ENCODE measurements at regions not wholly inside any gene's neighbourhood (a gene's known extent, or its start where the extent isn't known, plus 50 kb on each side); places are given as distances from the start of the nearest gene placed in this dataset.

DNA sequence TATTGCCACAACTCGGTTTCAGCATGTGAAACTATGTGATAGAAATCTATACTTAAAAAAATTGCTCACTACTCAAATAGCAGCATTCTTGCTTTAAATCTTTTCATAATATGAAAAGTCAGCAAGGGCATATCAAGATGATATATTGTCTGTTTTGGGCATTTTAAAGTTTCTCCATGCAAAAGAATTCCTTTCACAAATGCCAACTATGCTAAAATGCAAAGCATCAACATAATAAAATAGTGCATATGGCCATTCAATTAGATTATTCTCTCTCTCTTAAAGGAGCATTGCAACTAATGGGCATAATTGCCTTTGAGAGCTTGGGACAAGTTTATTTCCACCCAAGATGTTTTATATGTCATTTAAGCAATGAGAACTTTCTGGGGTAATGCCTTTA lies 475.1 kb downstream of the ZPLD1 start:
- Histone ChIP-seq H3K9me3 (no peaks in the 10 kb centered on the region), H3K36me3 (no peaks in the 10 kb centered on the region), H3K27me3 (no peaks in the 10 kb centered on the region), H3K4me1 (no peaks in the 10 kb centered on the region), H3K27ac (no peak overlapping the region), H3K4me3 (no peak overlapping the region)
- ATAC-seq (no peak), DNase-seq (no peak)
- TF ChIP-seq, protein P1, sequence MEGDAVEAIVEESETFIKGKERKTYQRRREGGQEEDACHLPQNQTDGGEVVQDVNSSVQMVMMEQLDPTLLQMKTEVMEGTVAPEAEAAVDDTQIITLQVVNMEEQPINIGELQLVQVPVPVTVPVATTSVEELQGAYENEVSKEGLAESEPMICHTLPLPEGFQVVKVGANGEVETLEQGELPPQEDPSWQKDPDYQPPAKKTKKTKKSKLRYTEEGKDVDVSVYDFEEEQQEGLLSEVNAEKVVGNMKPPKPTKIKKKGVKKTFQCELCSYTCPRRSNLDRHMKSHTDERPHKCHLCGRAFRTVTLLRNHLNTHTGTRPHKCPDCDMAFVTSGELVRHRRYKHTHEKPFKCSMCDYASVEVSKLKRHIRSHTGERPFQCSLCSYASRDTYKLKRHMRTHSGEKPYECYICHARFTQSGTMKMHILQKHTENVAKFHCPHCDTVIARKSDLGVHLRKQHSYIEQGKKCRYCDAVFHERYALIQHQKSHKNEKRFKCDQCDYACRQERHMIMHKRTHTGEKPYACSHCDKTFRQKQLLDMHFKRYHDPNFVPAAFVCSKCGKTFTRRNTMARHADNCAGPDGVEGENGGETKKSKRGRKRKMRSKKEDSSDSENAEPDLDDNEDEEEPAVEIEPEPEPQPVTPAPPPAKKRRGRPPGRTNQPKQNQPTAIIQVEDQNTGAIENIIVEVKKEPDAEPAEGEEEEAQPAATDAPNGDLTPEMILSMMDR (IDR thresholded peaks at IDR 0.05): no peak
- no peak for TF ChIP-seq POLR2A (IDR thresholded peaks at IDR 0.05)
- 50 to 64% (median 62%) methylated on average over 1 of the region's 1 CpG for whole genome bisulfite sequencing, 4 donors
- intact Hi-C loops (cut with DNase I): no loop called here

DNA sequence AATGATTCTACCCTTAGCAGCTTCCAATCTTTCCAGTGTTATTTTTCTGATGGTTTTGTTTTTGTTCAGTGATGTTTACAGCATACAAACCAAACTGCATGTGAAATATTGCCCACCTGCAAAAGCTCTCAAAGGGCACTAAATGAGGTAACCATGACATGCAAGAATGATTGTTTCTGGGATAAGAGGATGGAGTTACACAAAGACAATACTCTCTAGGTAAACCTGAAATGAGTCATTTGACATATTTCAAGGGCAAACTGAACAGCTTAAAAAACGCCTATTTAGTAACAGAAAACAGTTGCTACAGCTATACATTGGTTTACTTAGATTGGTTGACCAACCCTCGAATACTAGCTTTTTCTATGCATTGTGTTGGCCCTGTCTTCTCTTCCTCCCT lies 481.7 kb downstream of the ZPLD1 start:
- H3K36me3 ChIP-seq: no peaks in the 10 kb centered on the region
- intact Hi-C loops (cut with DNase I): no loop called here

DNA sequence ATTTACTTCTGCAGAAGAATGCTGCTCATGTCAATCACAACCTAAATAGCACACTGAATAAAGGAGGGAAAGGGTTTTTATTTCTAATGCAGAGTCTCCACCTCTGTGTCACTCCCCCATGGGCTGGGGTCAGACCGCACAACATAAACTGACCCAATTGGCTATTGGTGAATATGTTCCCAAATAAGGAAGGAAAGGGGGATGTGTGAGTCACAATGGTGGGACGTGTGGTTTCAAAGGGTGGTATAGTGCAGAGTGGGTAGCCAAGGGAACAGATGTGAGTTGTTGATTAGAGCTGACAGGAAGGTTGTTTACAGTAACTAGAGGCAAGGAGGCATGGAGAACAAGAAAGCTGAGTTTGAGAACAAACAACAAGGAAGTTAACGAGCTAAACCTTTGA lies 491.8 kb downstream of the ZPLD1 start:
- no peaks in the 10 kb centered on the region for H3K36me3 ChIP-seq
- intact Hi-C loops (cut with DNase I): no loop called here
- H3K9me3 ChIP-seq: peaks cover 0 to 44% (median 14%) of the 10 kb centered on the region in 12 donors
- H3K4me1 ChIP-seq: no peaks in the 10 kb centered on the region
- no peak overlapping the region for H3K27ac ChIP-seq
- H3K4me3 ChIP-seq: no peak overlapping the region
- TF ChIP-seq, protein P1 (IDR thresholded peaks at IDR 0.05): no peak
- TF ChIP-seq POLR2A (IDR thresholded peaks at IDR 0.05): no peak
- no peaks in the 10 kb centered on the region for H3K27me3 ChIP-seq
- no peak for ATAC-seq
- 54 to 64% (median 63%) methylated on average over 3 of the region's 3 CpGs for WGBS, 4 donors
- no peak for DNase-seq

More for the DNA sequence above, 481.7 kb downstream of the ZPLD1 start:
- Histone ChIP-seq H3K4me3 (no peak overlapping the region), H3K27me3 (no peaks in the 10 kb centered on the region), H3K4me1 (no peaks in the 10 kb centered on the region), H3K27ac (no peak overlapping the region), H3K9me3 (peaks cover 0 to 19% (median 0%) of the 10 kb centered on the region in 12 donors)
- TF ChIP-seq POLR2A (IDR thresholded peaks at IDR 0.05): no peak
- TF ChIP-seq, protein P1 (IDR thresholded peaks at IDR 0.05): no peak
- ATAC-seq (no peak), DNase-seq (no peak)
- 60 to 68% (median 61%) methylated on average over 2 of the region's 2 CpGs for WGBS, 4 donors

DNA sequence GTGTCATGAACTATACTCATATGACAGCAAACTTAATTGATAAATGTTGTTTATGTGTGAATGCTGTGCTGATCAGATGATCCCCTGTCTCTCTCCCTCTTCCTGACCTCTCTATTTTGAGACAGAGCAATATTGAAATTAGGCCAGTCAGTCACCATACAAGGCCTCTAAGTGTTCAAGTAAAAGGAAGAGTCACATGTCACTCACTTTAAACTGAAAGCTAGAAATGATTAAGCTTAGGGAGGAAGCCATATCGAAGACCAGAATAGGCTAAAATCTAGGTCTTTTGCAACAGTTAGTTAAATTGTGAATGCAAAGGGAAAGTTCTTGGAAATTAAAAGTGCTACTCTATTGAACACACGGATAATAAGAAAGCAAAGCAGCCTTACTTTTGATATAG lies 498.6 kb downstream of the ZPLD1 start:
- no peaks in the 10 kb centered on the region for H3K4me1 ChIP-seq
- ATAC-seq: no peak
- DNase-seq: no peak
- H3K4me3 ChIP-seq: no peak overlapping the region
- H3K36me3 ChIP-seq: no peaks in the 10 kb centered on the region
- no peak for TF ChIP-seq POLR2A (IDR thresholded peaks at IDR 0.05)
- TF ChIP-seq, protein P1 (IDR thresholded peaks at IDR 0.05): no peak
- 68 to 76% (median 74%) methylated on average over 2 of the region's 2 CpGs for WGBS, 4 donors
- no peak overlapping the region for H3K27ac ChIP-seq
- intact Hi-C loops (cut with DNase I): loop anchor here in 1 of 10 donors (10.0 kb wide), 1 partner anchor 49 kb away; no protein-coding TSS in a partner anchor
- no peaks in the 10 kb centered on the region for H3K27me3 ChIP-seq
- H3K9me3 ChIP-seq: peaks cover 0 to 8% (median 0%) of the 10 kb centered on the region in 12 donors
